HepG2 (cell line): ENCODE measurements at regions not wholly inside any gene's neighbourhood (a gene's known extent, or its start where the extent isn't known, plus 50 kb on each side); places are given as distances from the start of the nearest gene placed in this dataset.
A peak's percentile ranks its signal among the peaks of the same experiment; 100 is the strongest.

Source experiments
- DR1 ChIP-seq: sonication (generic); formaldehyde crosslinking; IDR thresholded peaks from 2 replicates; pipeline ENCODE4 v1.8.0; 2021; ENCODE audit warnings: mild to moderate bottlenecking, missing genetic modification reagents, inconsistent platforms
- JUN ChIP-seq: sonication (generic); formaldehyde crosslinking; IDR thresholded peaks from 2 replicates; pipeline ENCODE4 v1.4.0; 2020; ENCODE audit warnings: mild to moderate bottlenecking, missing genetic modification reagents
- NR2F6 ChIP-seq, 2 experiments: IDR thresholded peaks; 2 replicates each; pipeline ENCODE4 v1.6.1; 2016; ENCODE audit warnings: antibody characterized with exemption in 1 of 2, mild to moderate bottlenecking in 1 of 2
- ZNF124 ChIP-seq: sonication (generic); formaldehyde crosslinking; IDR thresholded peaks from 2 replicates; pipeline ENCODE4 v1.4.0; 2020; ENCODE audit warnings: missing genetic modification reagents
- ZNF44 ChIP-seq: sonication (generic); formaldehyde crosslinking; IDR thresholded peaks from 2 replicates; pipeline ENCODE4 v1.5.1; 2020; ENCODE audit warnings: mild to moderate bottlenecking, missing genetic modification reagents
- ZNF772 ChIP-seq: sonication (generic); formaldehyde crosslinking; IDR thresholded peaks from 2 replicates; pipeline ENCODE4 v1.5.0; 2020; ENCODE audit warnings: mild to moderate bottlenecking, missing genetic modification reagents
- TF ChIP-seq, protein P1 (sequence below): sonication (generic); formaldehyde crosslinking; IDR thresholded peaks from one replicate; pipeline ENCODE4 v1.5.1; 2020; ENCODE audit warnings: mild to moderate bottlenecking, missing genetic modification reagents; ENCODE audit errors: not compliant biosample characterization
- TF ChIP-seq, protein P2 (sequence below): sonication (generic); formaldehyde crosslinking; IDR thresholded peaks from 2 replicates; pipeline ENCODE4 v1.4.0; 2020; ENCODE audit warnings: missing genetic modification reagents
- TF ChIP-seq, protein P3 (sequence below): sonication (generic); formaldehyde crosslinking; IDR thresholded peaks from 2 replicates; pipeline ENCODE4 v1.4.0; 2020; ENCODE audit warnings: missing genetic modification reagents, borderline replicate concordance
- TF ChIP-seq, protein P4 (sequence below): sonication (generic); formaldehyde crosslinking; IDR thresholded peaks from 2 replicates; pipeline ENCODE4 v1.5.0; 2020; ENCODE audit warnings: mild to moderate bottlenecking, missing genetic modification reagents, borderline replicate concordance

DNA sequence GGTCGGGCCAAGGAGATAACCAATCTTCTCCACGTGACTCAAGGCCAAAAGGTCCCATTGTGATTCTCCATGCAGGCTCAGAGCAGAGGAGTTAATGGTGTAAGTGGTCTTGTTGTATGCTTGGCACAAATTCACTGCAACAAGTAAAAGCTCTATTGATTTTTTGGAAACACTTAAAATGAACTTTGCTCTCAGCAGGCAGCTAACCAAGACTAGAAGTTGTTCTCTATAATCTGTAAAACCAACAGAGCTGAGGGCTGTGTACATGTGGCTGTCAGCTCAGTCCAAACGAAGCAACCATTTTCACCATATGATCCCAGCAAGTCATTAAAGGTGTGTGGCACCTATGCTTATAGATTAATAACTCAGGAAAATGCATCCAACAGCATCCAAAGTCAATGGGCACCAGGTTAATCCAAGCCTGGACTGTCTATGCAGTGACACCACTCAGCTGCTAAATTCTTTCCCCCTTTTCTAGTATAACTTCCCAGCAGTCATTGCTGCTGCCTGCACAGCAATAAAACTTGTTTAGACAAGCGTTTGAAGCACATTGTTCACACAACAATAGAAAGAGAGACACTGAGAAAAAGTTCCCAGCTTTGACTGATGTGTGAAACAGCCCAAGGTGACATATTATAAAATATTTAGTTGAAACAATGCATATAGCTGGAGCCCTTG is 603.8 kb upstream of the ADAMTS9 start (continued):
- TF ChIP-seq ZNF124 (CRISPR knock-in tag) (peak; percentile 68), ZNF772 (CRISPR knock-in tag) (no peak), DR1 (no peak), ZNF44 (CRISPR knock-in tag) (no peak), NR2F6 (IDR thresholded peaks at IDR 0.05) (peak; percentile 57), NR2F6 (CRISPR knock-in tag; IDR thresholded peaks at IDR 0.05) (no peak), JUN (CRISPR knock-in tag) (no peak)
- TF ChIP-seq, protein P1, sequence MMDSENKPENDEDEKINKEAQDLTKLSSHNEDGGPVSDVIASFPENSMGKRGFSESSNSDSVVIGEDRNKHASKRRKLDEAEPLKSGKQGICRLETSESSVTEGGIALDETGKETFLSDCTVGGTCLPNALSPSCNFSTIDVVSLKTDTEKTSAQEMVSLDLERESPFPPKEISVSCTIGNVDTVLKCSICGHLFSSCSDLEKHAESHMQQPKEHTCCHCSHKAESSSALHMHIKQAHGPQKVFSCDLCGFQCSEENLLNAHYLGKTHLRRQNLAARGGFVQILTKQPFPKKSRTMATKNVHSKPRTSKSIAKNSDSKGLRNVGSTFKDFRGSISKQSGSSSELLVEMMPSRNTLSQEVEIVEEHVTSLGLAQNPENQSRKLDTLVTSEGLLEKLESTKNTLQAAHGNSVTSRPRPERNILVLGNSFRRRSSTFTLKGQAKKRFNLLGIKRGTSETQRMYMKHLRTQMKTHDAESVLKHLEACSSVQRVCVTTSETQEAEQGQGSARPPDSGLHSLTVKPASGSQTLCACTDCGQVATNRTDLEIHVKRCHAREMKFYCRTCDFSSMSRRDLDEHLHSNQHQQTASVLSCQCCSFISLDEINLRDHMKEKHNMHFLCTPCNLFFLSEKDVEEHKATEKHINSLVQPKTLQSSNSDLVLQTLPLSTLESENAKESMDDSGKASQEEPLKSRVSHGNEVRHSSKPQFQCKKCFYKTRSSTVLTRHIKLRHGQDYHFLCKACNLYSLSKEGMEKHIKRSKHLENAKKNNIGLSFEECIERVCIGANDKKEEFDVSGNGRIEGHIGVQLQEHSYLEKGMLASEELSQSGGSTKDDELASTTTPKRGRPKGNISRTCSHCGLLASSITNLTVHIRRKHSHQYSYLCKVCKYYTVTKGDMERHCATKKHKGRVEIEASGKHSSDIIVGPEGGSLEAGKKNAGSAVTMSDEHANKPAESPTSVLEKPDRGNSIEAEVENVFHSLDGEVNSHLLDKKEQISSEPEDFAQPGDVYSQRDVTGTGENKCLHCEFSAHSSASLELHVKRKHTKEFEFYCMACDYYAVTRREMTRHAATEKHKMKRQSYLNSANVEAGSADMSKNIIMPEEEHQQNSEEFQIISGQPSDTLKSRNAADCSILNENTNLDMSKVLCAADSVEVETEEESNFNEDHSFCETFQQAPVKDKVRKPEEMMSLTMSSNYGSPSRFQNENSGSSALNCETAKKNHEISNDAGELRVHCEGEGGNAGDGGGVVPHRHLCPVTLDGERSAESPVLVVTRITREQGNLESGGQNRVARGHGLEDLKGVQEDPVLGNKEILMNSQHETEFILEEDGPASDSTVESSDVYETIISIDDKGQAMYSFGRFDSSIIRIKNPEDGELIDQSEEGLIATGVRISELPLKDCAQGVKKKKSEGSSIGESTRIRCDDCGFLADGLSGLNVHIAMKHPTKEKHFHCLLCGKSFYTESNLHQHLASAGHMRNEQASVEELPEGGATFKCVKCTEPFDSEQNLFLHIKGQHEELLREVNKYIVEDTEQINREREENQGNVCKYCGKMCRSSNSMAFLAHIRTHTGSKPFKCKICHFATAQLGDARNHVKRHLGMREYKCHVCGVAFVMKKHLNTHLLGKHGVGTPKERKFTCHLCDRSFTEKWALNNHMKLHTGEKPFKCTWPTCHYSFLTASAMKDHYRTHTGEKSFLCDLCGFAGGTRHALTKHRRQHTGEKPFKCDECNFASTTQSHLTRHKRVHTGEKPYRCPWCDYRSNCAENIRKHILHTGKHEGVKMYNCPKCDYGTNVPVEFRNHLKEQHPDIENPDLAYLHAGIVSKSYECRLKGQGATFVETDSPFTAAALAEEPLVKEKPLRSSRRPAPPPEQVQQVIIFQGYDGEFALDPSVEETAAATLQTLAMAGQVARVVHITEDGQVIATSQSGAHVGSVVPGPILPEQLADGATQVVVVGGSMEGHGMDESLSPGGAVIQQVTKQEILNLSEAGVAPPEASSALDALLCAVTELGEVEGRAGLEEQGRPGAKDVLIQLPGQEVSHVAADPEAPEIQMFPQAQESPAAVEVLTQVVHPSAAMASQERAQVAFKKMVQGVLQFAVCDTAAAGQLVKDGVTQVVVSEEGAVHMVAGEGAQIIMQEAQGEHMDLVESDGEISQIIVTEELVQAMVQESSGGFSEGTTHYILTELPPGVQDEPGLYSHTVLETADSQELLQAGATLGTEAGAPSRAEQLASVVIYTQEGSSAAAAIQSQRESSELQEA (CRISPR knock-in tag) = no peak
- TF ChIP-seq, protein P2, sequence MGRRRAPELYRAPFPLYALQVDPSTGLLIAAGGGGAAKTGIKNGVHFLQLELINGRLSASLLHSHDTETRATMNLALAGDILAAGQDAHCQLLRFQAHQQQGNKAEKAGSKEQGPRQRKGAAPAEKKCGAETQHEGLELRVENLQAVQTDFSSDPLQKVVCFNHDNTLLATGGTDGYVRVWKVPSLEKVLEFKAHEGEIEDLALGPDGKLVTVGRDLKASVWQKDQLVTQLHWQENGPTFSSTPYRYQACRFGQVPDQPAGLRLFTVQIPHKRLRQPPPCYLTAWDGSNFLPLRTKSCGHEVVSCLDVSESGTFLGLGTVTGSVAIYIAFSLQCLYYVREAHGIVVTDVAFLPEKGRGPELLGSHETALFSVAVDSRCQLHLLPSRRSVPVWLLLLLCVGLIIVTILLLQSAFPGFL = no peak
- TF ChIP-seq, protein P3, sequence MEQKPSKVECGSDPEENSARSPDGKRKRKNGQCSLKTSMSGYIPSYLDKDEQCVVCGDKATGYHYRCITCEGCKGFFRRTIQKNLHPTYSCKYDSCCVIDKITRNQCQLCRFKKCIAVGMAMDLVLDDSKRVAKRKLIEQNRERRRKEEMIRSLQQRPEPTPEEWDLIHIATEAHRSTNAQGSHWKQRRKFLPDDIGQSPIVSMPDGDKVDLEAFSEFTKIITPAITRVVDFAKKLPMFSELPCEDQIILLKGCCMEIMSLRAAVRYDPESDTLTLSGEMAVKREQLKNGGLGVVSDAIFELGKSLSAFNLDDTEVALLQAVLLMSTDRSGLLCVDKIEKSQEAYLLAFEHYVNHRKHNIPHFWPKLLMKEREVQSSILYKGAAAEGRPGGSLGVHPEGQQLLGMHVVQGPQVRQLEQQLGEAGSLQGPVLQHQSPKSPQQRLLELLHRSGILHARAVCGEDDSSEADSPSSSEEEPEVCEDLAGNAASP (CRISPR knock-in tag) = peak; percentile 37; the same call in 1 of the 2 replicates
- TF ChIP-seq, protein P4, sequence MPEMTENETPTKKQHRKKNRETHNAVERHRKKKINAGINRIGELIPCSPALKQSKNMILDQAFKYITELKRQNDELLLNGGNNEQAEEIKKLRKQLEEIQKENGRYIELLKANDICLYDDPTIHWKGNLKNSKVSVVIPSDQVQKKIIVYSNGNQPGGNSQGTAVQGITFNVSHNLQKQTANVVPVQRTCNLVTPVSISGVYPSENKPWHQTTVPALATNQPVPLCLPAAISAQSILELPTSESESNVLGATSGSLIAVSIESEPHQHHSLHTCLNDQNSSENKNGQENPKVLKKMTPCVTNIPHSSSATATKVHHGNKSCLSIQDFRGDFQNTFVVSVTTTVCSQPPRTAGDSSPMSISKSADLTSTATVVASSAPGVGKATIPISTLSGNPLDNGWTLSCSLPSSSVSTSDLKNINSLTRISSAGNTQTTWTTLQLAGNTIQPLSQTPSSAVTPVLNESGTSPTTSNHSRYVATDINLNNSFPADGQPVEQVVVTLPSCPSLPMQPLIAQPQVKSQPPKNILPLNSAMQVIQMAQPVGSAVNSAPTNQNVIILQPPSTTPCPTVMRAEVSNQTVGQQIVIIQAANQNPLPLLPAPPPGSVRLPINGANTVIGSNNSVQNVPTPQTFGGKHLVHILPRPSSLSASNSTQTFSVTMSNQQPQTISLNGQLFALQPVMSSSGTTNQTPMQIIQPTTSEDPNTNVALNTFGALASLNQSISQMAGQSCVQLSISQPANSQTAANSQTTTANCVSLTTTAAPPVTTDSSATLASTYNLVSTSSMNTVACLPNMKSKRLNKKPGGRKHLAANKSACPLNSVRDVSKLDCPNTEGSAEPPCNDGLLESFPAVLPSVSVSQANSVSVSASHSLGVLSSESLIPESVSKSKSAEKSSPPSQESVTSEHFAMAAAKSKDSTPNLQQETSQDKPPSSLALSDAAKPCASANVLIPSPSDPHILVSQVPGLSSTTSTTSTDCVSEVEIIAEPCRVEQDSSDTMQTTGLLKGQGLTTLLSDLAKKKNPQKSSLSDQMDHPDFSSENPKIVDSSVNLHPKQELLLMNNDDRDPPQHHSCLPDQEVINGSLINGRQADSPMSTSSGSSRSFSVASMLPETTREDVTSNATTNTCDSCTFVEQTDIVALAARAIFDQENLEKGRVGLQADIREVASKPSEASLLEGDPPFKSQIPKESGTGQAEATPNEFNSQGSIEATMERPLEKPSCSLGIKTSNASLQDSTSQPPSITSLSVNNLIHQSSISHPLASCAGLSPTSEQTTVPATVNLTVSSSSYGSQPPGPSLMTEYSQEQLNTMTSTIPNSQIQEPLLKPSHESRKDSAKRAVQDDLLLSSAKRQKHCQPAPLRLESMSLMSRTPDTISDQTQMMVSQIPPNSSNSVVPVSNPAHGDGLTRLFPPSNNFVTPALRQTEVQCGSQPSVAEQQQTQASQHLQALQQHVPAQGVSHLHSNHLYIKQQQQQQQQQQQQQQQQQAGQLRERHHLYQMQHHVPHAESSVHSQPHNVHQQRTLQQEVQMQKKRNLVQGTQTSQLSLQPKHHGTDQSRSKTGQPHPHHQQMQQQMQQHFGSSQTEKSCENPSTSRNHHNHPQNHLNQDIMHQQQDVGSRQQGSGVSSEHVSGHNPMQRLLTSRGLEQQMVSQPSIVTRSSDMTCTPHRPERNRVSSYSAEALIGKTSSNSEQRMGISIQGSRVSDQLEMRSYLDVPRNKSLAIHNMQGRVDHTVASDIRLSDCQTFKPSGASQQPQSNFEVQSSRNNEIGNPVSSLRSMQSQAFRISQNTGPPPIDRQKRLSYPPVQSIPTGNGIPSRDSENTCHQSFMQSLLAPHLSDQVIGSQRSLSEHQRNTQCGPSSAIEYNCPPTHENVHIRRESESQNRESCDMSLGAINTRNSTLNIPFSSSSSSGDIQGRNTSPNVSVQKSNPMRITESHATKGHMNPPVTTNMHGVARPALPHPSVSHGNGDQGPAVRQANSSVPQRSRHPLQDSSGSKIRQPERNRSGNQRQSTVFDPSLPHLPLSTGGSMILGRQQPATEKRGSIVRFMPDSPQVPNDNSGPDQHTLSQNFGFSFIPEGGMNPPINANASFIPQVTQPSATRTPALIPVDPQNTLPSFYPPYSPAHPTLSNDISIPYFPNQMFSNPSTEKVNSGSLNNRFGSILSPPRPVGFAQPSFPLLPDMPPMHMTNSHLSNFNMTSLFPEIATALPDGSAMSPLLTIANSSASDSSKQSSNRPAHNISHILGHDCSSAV (CRISPR knock-in tag) = no peak
